ENCODE measurements at regions not wholly inside any gene's neighbourhood (a gene's known extent, or its start where the extent isn't known, plus 50 kb on each side); places are given as distances from the start of the nearest gene placed in this dataset.

DNA sequence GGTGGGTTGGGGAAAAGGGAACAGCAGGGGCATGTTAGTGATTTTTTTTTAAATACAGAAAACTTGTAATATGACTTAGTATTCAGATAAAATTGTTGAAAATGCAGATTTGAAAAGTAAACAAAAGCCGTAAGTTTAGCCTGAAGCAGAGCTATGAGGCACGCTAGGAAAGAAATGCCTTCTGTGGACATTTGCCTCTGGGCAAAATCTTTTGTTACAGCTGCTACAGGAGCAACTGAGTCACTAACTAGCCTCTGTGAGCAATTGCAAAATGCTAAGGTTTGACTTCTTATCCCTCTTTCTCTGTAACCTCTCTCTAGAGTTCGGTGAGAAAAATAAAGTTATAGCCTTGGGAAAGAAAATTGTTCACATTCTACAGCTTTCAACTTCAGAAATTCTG is 350.0 kb downstream of the SLC7A11 start:
- Mint-ChIP-seq H3K4me3 (no peak overlapping the region), H3K9me3 (peaks cover 0 to 5% (median 4%) of the 10 kb centered on the region in 7 donors), H3K4me1 (no peaks in the 10 kb centered on the region), H3K27me3 (ENCODE audit: low read depth in 3 of 3) (peaks cover 0 to 3% (median 0%) of the 10 kb centered on the region in 3 donors), H3K36me3 (no peaks in the 10 kb centered on the region), H3K27ac (no peak overlapping the region)
- H3K27ac ChIP-seq (ENCODE audit: low read depth in 1 of 2, low read length in 2 of 2) = no peak overlapping the region
- H3K4me1 ChIP-seq (ENCODE audit: control insufficient read depth in 1 of 2, insufficient read depth in 2 of 2, low read length in 2 of 2) = no peaks in the 10 kb centered on the region
- H3K79me2 ChIP-seq (ENCODE audit: insufficient read depth, low read length) = no peaks in the 10 kb centered on the region
- 100% methylated on average over 2 of the region's 3 CpGs for WGBS (ENCODE audit: insufficient coverage)
- no peaks in the 10 kb centered on the region for H3K36me3 ChIP-seq (replicated peaks in 1 of 2; ENCODE audit: control insufficient read depth in 1 of 2, insufficient read depth in 2 of 2, low read length in 2 of 2)
- TF ChIP-seq, protein P1, sequence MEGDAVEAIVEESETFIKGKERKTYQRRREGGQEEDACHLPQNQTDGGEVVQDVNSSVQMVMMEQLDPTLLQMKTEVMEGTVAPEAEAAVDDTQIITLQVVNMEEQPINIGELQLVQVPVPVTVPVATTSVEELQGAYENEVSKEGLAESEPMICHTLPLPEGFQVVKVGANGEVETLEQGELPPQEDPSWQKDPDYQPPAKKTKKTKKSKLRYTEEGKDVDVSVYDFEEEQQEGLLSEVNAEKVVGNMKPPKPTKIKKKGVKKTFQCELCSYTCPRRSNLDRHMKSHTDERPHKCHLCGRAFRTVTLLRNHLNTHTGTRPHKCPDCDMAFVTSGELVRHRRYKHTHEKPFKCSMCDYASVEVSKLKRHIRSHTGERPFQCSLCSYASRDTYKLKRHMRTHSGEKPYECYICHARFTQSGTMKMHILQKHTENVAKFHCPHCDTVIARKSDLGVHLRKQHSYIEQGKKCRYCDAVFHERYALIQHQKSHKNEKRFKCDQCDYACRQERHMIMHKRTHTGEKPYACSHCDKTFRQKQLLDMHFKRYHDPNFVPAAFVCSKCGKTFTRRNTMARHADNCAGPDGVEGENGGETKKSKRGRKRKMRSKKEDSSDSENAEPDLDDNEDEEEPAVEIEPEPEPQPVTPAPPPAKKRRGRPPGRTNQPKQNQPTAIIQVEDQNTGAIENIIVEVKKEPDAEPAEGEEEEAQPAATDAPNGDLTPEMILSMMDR (IDR thresholded peaks at IDR 0.05) = no peak
- intact Hi-C loops (cut with micrococcal nuclease) = no loop called here
- no peaks in the 10 kb centered on the region for H3K27me3 ChIP-seq (ENCODE audit: control insufficient read depth in 2 of 2, insufficient read depth in 2 of 2, low read length in 2 of 2)
- no peaks in the 10 kb centered on the region for H4K20me1 ChIP-seq (ENCODE audit: insufficient read depth, low read length)
- H3K4me3 ChIP-seq (replicated peaks in 1 of 3; ENCODE audit: low read depth in 2 of 3, low read length in 3 of 3) = no peak overlapping the region
- no peak overlapping the region for H2AFZ ChIP-seq (ENCODE audit: insufficient read depth, low read depth, low read length, poor library complexity, severe bottlenecking)
- no peak overlapping the region for H3K9ac ChIP-seq (ENCODE audit: insufficient read depth, low read length, poor library complexity, severe bottlenecking)
- no peak for DNase-seq
- H3K9me3 ChIP-seq (replicated peaks in 1 of 2; ENCODE audit: control insufficient read depth in 1 of 2, insufficient read depth in 1 of 2, low read length in 2 of 2) = no peaks in the 10 kb centered on the region
- H3K4me2 ChIP-seq (replicated peaks; ENCODE audit: extremely low read depth, low read length, poor library complexity, severe bottlenecking) = no peak overlapping the region

- H3K27ac ChIP-seq (ENCODE audit: low read depth in 1 of 2, low read length in 2 of 2) = no peak overlapping the region
- H3K4me1 Mint-ChIP-seq = no peaks in the 10 kb centered on the region
- TF ChIP-seq, protein P1 (IDR thresholded peaks at IDR 0.05) = no peak
- peaks cover 0 to 5% (median 4%) of the 10 kb centered on the region in 7 donors for H3K9me3 Mint-ChIP-seq
- no peaks in the 10 kb centered on the region for H4K20me1 ChIP-seq (ENCODE audit: insufficient read depth, low read length)
- no peaks in the 10 kb centered on the region for H3K36me3 ChIP-seq (replicated peaks in 1 of 2; ENCODE audit: control insufficient read depth in 1 of 2, insufficient read depth in 2 of 2, low read length in 2 of 2)
- H3K4me3 ChIP-seq (replicated peaks in 1 of 3; ENCODE audit: low read depth in 2 of 3, low read length in 3 of 3) = no peak overlapping the region
- H3K9me3 ChIP-seq (replicated peaks in 1 of 2; ENCODE audit: control insufficient read depth in 1 of 2, insufficient read depth in 1 of 2, low read length in 2 of 2) = no peaks in the 10 kb centered on the region
- H3K27ac Mint-ChIP-seq = no peak overlapping the region
- WGBS (ENCODE audit: insufficient coverage) = no CpG with 5 or more reads among the region's 2 CpGs
- intact Hi-C loops (cut with micrococcal nuclease) = no loop called here
- no peaks in the 10 kb centered on the region for H3K4me1 ChIP-seq (ENCODE audit: control insufficient read depth in 1 of 2, insufficient read depth in 2 of 2, low read length in 2 of 2)
- no peak for DNase-seq
- H3K79me2 ChIP-seq (ENCODE audit: insufficient read depth, low read length) = no peaks in the 10 kb centered on the region
- H3K4me3 Mint-ChIP-seq = no peak overlapping the region
- no peak overlapping the region for H3K9ac ChIP-seq (ENCODE audit: insufficient read depth, low read length, poor library complexity, severe bottlenecking)
- no peak overlapping the region for H2AFZ ChIP-seq (ENCODE audit: insufficient read depth, low read depth, low read length, poor library complexity, severe bottlenecking)
- H3K27me3 ChIP-seq (ENCODE audit: control insufficient read depth in 2 of 2, insufficient read depth in 2 of 2, low read length in 2 of 2) = no peaks in the 10 kb centered on the region
- H3K27me3 Mint-ChIP-seq (ENCODE audit: low read depth in 3 of 3) = peaks cover 0 to 3% (median 0%) of the 10 kb centered on the region in 3 donors
- no peaks in the 10 kb centered on the region for H3K36me3 Mint-ChIP-seq
- H3K4me2 ChIP-seq (replicated peaks; ENCODE audit: extremely low read depth, low read length, poor library complexity, severe bottlenecking) = no peak overlapping the region
Measured at GRCh38 chr4:137890812-137891211, 351.3 kb downstream of the SLC7A11 start.
